DMS153 (cell line): ENCODE measurements at regions not wholly inside any gene's neighbourhood (a gene's known extent, or its start where the extent isn't known, plus 50 kb on each side); places are given as distances from the start of the nearest gene placed in this dataset.
A peak's percentile ranks its signal among the peaks of the same experiment; 100 is the strongest.

Source experiments
- DNase-seq: peaks from one replicate; lab custom pipeline; 2025; lab: John Stamatoyannopoulos, UW

- no peak for DNase-seq
These were observed 76.7 kb downstream of the TRIM29 start for GRCh38 chr11:120061036-120061760.

GRCh38 chr11:120060512-120060911 lies 77.4 kb downstream of the TRIM29 start:
- no peak for DNase-seq

- no peak for DNase-seq
These were observed 79.0 kb downstream of the TRIM29 start for GRCh38 chr11:120058931-120059330.

GRCh38 chr11:120057595-120058581 lies 80.0 kb downstream of the TRIM29 start:
- peak; percentile 4 for DNase-seq

- no peak for DNase-seq
These were observed 80.9 kb downstream of the TRIM29 start for GRCh38 chr11:120057028-120057330.

GRCh38 chr11:120056301-120057027 lies 81.4 kb downstream of the TRIM29 start:
- no peak for DNase-seq

GRCh38 chr11:120055646-120056045 lies 82.3 kb downstream of the TRIM29 start:
- no peak for DNase-seq

- DNase-seq: no peak
These were observed 83.2 kb downstream of the TRIM29 start for GRCh38 chr11:120054753-120055045.

GRCh38 chr11:120054016-120054752 lies 83.7 kb downstream of the TRIM29 start:
- DNase-seq: no peak

- no peak for DNase-seq
These were observed 85.6 kb downstream of the TRIM29 start for GRCh38 chr11:120052196-120052775.

- no peak for DNase-seq
These were observed 93.8 kb downstream of the TRIM29 start for GRCh38 chr11:120044011-120044675.

GRCh38 chr11:120043328-120043945 lies 94.5 kb downstream of the TRIM29 start:
- no peak for DNase-seq

- no peak for DNase-seq
These were observed 96.3 kb downstream of the TRIM29 start for GRCh38 chr11:120041625-120042024.

- no peak for DNase-seq
These were observed 97.6 kb downstream of the TRIM29 start for GRCh38 chr11:120040151-120040840.

GRCh38 chr11:120039039-120039438 lies 98.9 kb downstream of the TRIM29 start:
- DNase-seq: no peak

- no peak for DNase-seq
These were observed 100.8 kb downstream of the TRIM29 start for GRCh38 chr11:120037111-120037510.

- DNase-seq: no peak
These were observed 102.2 kb downstream of the TRIM29 start for GRCh38 chr11:120035756-120036155.

GRCh38 chr11:120034881-120035630 lies 102.9 kb downstream of the TRIM29 start:
- peak; percentile 28 for DNase-seq

GRCh38 chr11:120034176-120034875 lies 103.6 kb downstream of the TRIM29 start:
- no peak for DNase-seq
